Astrocyte (in vitro differentiated cells and primary cell): ENCODE measurements at regions not wholly inside any gene's neighbourhood (a gene's known extent, or its start where the extent isn't known, plus 50 kb on each side); places are given as distances from the start of the nearest gene placed in this dataset.

Experiments
- DNase-seq: peaks from one replicate; pipeline ENCODE4 v3.0.0-alpha.2; 2010; ENCODE audit warnings: low read depth
- FAIRE-seq: peaks from 2 replicates; lab custom pipeline; 2011; peaks lifted over from hg19 to GRCh38; lab: Jason Lieb, UNC
- H2AFZ ChIP-seq: 2 replicates; pipeline ENCODE4 v1.6.0; 2012; ENCODE audit warnings: low read depth, low read length, inconsistent platforms
- H3K27ac ChIP-seq: 2 replicates; pipeline ENCODE4 v1.5.1; 2011; ENCODE audit warnings: low read depth, low read length, inconsistent platforms
- H3K27me3 ChIP-seq: 2 replicates; pipeline ENCODE4 v1.6.0; 2011; ENCODE audit warnings: low read length, inconsistent platforms; ENCODE audit not compliant: insufficient read depth
- H3K36me3 ChIP-seq: 2 replicates; pipeline ENCODE4 v1.5.1; 2011; ENCODE audit warnings: low read length, inconsistent platforms; ENCODE audit not compliant: insufficient read depth
- H3K4me1 ChIP-seq: 2 replicates; pipeline ENCODE4 v1.5.1; 2011; ENCODE audit warnings: low read length, inconsistent platforms; ENCODE audit not compliant: insufficient read depth
- H3K4me2 ChIP-seq: 2 replicates; pipeline ENCODE4 v1.6.0; 2012; ENCODE audit warnings: low read length, inconsistent platforms
- H3K4me3 ChIP-seq: 2 replicates; pipeline ENCODE4 v1.5.1; 2011; ENCODE audit warnings: low read depth, mild to moderate bottlenecking, low read length, inconsistent platforms; ENCODE audit not compliant: insufficient read depth
- H3K79me2 ChIP-seq: 2 replicates; pipeline ENCODE4 v1.6.0; 2012; ENCODE audit warnings: mild to moderate bottlenecking, low read length, inconsistent platforms; ENCODE audit not compliant: insufficient read depth
- H3K9ac ChIP-seq: 2 replicates; pipeline ENCODE4 v1.6.0; 2012; ENCODE audit warnings: mild to moderate bottlenecking, low read length, inconsistent platforms
- H3K9me3 ChIP-seq: 2 replicates; pipeline ENCODE4 v1.5.1; 2012; ENCODE audit warnings: low read depth, mild to moderate bottlenecking, low read length, inconsistent platforms; ENCODE audit not compliant: insufficient read depth
- H4K20me1 ChIP-seq: 2 replicates; pipeline ENCODE4 v1.6.0; 2012; ENCODE audit warnings: low read length, inconsistent platforms; ENCODE audit not compliant: insufficient read depth
- H3K27ac Mint-ChIP-seq: one replicate; pipeline ENCODE4 v1.8.0; 2021; ENCODE audit warnings: mild to moderate bottlenecking, mixed read lengths; ENCODE audit not compliant: unreplicated experiment
- H3K27me3 Mint-ChIP-seq: one replicate; pipeline ENCODE4 v1.8.0; 2021; ENCODE audit warnings: low read depth, mixed read lengths; ENCODE audit not compliant: unreplicated experiment
- H3K36me3 Mint-ChIP-seq: one replicate; pipeline ENCODE4 v1.8.0; 2021; ENCODE audit warnings: low read depth, mixed read lengths; ENCODE audit not compliant: unreplicated experiment
- H3K4me1 Mint-ChIP-seq: one replicate; pipeline ENCODE4 v1.8.0; 2021; ENCODE audit warnings: low read depth, mixed read lengths; ENCODE audit not compliant: unreplicated experiment
- H3K4me3 Mint-ChIP-seq: one replicate; pipeline ENCODE4 v1.8.0; 2021; ENCODE audit warnings: mild to moderate bottlenecking, moderate library complexity, mixed read lengths; ENCODE audit not compliant: unreplicated experiment
- H3K9me3 Mint-ChIP-seq: one replicate; pipeline ENCODE4 v1.8.0; 2021; ENCODE audit warnings: mild to moderate bottlenecking, mixed read lengths; ENCODE audit not compliant: unreplicated experiment
- CTCF ChIP-seq: IDR thresholded peaks from 2 replicates; pipeline ENCODE4 v1.5.1; 2011; ENCODE audit warnings: low read depth, mild to moderate bottlenecking, inconsistent platforms, low read length, moderate library complexity; ENCODE audit not compliant: insufficient read depth
- EZH2 ChIP-seq: IDR thresholded peaks from 2 replicates; pipeline ENCODE4 v1.6.1; 2012; ENCODE audit warnings: mild to moderate bottlenecking, low read length, inconsistent platforms; ENCODE audit not compliant: insufficient read depth

- no peak overlapping the region for H3K27ac ChIP-seq
- H3K4me3 ChIP-seq: peak overlapping the region; percentile 13
- DNase-seq (peak; percentile 3), FAIRE-seq (no peak)
- peak overlapping the region; percentile 59 for H2AFZ ChIP-seq
- Mint-ChIP-seq H3K36me3 (no peaks in the 10 kb centered on the region), H3K9me3 (no peaks in the 10 kb centered on the region), H3K27ac (no peak overlapping the region), H3K27me3 (peaks cover 49% of the 10 kb centered on the region), H3K4me1 (peaks cover 8% of the 10 kb centered on the region), H3K4me3 (peak overlapping the region; percentile 54)
- H4K20me1 ChIP-seq: no peaks in the 10 kb centered on the region
- H3K79me2 ChIP-seq: no peaks in the 10 kb centered on the region
- H3K4me2 ChIP-seq: peak overlapping the region; percentile 73
- H3K27me3 ChIP-seq: no peaks in the 10 kb centered on the region
- H3K4me1 ChIP-seq: peaks cover 9% of the 10 kb centered on the region
- H3K9me3 ChIP-seq: no peaks in the 10 kb centered on the region
- TF ChIP-seq CTCF (no peak), EZH2 (no peak)
- H3K9ac ChIP-seq: peak overlapping the region; percentile 20
- H3K36me3 ChIP-seq: no peaks in the 10 kb centered on the region
These were observed 80.6 kb upstream of the NKD1 start for GRCh38 chr16:50467559-50467942.

DNA sequence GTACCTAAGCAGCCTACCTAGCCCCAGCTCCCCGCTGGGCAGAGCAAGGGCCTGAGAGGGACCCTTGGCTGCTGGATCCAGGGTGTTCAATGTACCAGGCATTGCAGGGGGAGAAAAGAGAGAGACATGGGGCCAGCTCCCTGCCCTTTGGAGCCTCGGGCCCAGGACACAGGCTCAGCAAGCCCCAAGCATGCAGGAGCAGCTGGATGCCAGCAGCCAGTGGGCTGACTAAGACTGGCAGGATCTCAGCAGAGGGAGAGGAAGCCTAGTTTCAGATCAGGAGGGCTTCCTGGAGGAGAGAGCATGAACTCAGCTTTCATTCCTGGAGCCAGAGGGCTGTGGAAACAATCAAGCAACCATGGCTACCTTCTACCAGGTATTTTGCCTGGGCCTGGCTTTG is 82.0 kb upstream of the NKD1 start:
- Histone ChIP-seq H3K79me2 (no peaks in the 10 kb centered on the region), H2AFZ (no peak overlapping the region), H3K36me3 (no peaks in the 10 kb centered on the region), H3K4me1 (peaks cover 9% of the 10 kb centered on the region), H3K27ac (no peak overlapping the region), H3K4me3 (no peak overlapping the region), H3K9ac (no peak overlapping the region), H4K20me1 (no peaks in the 10 kb centered on the region), H3K27me3 (no peaks in the 10 kb centered on the region), H3K4me2 (no peak overlapping the region), H3K9me3 (no peaks in the 10 kb centered on the region)
- Mint-ChIP-seq H3K27ac (no peak overlapping the region), H3K27me3 (peaks cover 59% of the 10 kb centered on the region), H3K9me3 (no peaks in the 10 kb centered on the region), H3K4me3 (no peak overlapping the region), H3K36me3 (no peaks in the 10 kb centered on the region), H3K4me1 (peaks cover 7% of the 10 kb centered on the region)
- FAIRE-seq (no peak), DNase-seq (no peak)
- TF ChIP-seq CTCF: no peak

- Histone ChIP-seq H3K4me2 (no peak overlapping the region), H3K27ac (no peak overlapping the region), H3K4me1 (peaks cover 9% of the 10 kb centered on the region), H3K4me3 (no peak overlapping the region), H3K9ac (no peak overlapping the region), H3K9me3 (no peaks in the 10 kb centered on the region), H3K79me2 (no peaks in the 10 kb centered on the region), H3K27me3 (peaks cover 5% of the 10 kb centered on the region), H4K20me1 (no peaks in the 10 kb centered on the region), H3K36me3 (no peaks in the 10 kb centered on the region), H2AFZ (no peak overlapping the region)
- TF ChIP-seq EZH2 (no peak), CTCF (peak; percentile 8)
- FAIRE-seq (no peak), DNase-seq (no peak)
- no peak overlapping the region for H3K4me3 Mint-ChIP-seq
- H3K36me3 Mint-ChIP-seq: no peaks in the 10 kb centered on the region
- H3K27me3 Mint-ChIP-seq: peaks cover 69% of the 10 kb centered on the region
- no peak overlapping the region for H3K27ac Mint-ChIP-seq
- no peaks in the 10 kb centered on the region for H3K9me3 Mint-ChIP-seq
- peaks cover 2% of the 10 kb centered on the region for H3K4me1 Mint-ChIP-seq
These were observed 83.6 kb upstream of the NKD1 start for GRCh38 chr16:50464325-50465290.
